ENCODE measurements at regions not wholly inside any gene's neighbourhood (a gene's known extent, or its start where the extent isn't known, plus 50 kb on each side); places are given as distances from the start of the nearest gene placed in this dataset.

DNA sequence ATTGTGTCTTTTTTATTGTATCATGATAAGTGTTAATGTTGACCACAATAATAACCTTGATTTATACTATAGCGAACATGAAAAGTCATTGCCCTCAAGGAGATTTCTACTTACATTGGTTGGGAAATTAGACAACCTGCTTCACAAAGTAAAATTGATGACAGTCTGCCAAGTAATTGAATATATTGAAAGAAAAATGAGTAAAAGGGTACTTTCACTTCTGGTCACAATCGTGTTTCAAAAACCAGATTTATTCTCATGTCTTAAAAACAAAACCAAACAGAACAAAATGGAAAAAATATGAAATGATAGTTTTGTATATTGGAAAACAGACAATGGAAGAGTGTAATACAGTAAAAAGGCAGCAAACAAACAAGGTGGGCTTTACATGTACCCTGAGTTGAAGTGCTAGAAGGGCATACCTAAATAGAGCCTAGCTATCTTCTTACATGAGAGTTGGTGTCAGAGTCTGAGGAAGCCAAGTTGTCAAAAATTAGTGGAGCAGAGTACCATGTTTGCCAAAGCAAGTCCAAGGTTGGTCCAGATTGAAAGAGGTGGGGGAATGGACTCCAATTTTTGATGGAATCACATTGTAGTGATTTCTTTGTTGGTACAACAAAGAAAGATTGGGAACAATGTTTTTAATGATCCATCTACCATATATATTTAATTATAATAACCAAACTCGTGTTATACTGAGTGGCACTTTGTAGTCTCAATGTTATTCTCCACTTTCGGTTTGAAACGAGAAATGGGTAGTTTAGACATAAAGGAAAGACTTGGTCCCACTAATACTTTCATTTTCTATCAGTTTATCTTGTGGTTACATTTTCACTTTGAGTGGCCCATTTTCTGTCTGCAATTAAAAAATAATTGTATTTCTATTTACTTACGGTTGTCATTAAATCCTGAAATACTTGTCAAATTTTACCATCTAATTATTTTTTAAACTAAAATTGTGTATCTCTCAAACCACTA, 775.6 kb downstream of the STIM2 start:
- TF ChIP-seq, protein P1, sequence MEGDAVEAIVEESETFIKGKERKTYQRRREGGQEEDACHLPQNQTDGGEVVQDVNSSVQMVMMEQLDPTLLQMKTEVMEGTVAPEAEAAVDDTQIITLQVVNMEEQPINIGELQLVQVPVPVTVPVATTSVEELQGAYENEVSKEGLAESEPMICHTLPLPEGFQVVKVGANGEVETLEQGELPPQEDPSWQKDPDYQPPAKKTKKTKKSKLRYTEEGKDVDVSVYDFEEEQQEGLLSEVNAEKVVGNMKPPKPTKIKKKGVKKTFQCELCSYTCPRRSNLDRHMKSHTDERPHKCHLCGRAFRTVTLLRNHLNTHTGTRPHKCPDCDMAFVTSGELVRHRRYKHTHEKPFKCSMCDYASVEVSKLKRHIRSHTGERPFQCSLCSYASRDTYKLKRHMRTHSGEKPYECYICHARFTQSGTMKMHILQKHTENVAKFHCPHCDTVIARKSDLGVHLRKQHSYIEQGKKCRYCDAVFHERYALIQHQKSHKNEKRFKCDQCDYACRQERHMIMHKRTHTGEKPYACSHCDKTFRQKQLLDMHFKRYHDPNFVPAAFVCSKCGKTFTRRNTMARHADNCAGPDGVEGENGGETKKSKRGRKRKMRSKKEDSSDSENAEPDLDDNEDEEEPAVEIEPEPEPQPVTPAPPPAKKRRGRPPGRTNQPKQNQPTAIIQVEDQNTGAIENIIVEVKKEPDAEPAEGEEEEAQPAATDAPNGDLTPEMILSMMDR (IDR thresholded peaks at IDR 0.05; ENCODE audit: low read depth, low read length): no peak
- H3K4me3 ChIP-seq (ENCODE audit: low read depth, low read length): no peak overlapping the region

DNA sequence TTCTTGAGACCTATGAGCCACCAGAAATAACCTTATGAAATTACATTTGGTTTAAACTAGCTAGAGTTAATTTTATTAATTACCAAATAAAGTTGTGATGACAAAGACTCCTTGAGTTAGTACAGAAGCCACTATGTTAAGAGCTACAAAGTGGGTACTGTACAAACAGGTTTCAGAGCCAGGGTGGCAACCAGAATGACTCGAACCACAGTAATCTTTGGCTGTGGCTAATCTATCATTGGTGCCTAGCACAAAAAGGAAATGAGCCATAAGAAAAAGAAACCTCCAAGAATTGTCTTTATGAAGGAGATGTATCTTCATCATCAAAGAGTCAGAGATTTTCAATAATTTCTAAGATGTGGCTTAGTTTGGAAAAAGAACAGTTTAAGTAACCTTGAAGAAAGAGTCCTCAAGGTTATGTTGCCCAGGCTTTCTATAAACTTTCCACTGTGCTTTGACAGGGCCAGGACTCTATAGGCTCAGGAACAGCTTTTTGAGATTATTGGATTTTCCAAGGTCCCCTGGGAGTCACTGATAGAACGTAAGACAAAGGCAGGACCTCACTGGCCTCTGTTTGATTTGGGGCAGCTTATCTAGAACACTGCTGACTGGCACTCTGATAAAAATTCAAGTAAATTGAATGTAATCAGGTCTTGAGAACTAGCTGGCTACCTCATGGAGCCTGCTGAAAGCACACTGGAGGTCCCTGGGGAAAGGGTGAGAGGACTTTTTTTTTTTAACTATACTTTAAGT, 777.7 kb downstream of the STIM2 start:
- TF ChIP-seq, protein P1 (IDR thresholded peaks at IDR 0.05; ENCODE audit: low read depth, low read length): no peak
- H3K4me3 ChIP-seq (ENCODE audit: low read depth, low read length): no peak overlapping the region

GRCh38 chr4:27643101-27643500, 782.5 kb downstream of the STIM2 start:
- TF ChIP-seq, protein P1 (IDR thresholded peaks at IDR 0.05; ENCODE audit: low read depth, low read length): no peak
- H3K4me3 ChIP-seq (ENCODE audit: low read depth, low read length): no peak overlapping the region

DNA sequence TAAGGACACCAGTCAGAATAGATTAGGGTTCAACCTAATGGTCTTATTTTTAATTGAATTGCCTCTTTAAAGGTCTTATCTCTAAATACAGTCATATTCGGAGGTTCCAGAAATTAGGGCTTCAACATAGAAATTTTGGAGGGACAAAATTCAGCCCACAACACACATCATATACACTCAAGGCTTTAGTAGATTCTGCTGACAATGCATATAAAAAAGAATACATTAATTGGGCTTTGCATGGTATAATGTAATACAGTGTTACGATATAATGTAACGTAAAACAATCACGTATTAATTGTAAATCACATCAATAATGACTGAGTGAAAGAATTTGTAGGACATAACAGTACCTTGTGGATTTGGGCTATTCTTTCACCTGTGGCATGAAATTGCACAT, 787.8 kb downstream of the STIM2 start:
- TF ChIP-seq, protein P1 (IDR thresholded peaks at IDR 0.05; ENCODE audit: low read depth, low read length): no peak
- no peak overlapping the region for H3K4me3 ChIP-seq (ENCODE audit: low read depth, low read length)

- no peak overlapping the region for H3K4me3 ChIP-seq (ENCODE audit: low read depth, low read length)
- TF ChIP-seq, protein P1 (IDR thresholded peaks at IDR 0.05; ENCODE audit: low read depth, low read length): no peak
These were observed 801.8 kb downstream of the STIM2 start for GRCh38 chr4:27662426-27662825.

DNA sequence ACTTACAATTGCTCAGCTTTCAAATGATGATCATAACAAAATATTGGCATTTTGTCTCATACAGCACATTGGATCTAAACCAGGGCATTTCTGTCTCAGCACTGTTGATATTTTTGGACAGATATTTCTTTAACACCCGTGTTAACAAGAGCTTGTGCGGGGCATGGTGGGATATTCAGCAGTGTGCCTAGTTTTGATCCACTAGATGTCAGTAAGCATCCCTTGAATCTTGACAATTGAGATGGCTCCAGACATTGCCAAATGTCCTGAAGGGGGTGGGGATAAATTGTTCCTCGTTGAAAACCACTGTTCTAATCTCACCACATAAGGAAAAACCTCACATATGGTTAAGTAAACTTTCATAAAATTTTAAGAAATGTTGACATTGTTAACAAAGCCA, 806.3 kb downstream of the STIM2 start:
- TF ChIP-seq, protein P1 (IDR thresholded peaks at IDR 0.05; ENCODE audit: low read depth, low read length): no peak
- no peak overlapping the region for H3K4me3 ChIP-seq (ENCODE audit: low read depth, low read length)

DNA sequence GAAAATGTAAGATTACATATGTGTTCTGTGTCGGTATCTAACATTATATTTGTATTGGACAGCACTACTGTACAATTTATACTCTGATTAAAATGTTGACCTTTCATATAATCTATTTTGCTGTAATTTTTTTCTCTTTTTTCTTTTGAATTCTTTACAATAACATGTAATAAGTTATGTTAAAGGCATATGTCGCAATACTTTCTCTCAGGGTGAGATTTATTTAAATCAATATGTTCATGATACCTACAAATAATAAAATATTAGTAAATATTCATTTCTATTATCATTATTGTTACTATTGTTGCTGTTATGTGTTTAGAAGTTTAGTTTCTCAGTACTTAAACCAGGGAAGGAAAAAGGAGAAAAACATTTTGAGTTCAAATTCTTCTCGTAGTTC, 807.4 kb downstream of the STIM2 start:
- TF ChIP-seq, protein P1 (IDR thresholded peaks at IDR 0.05; ENCODE audit: low read depth, low read length): no peak
- H3K4me3 ChIP-seq (ENCODE audit: low read depth, low read length): no peak overlapping the region

Measured in WI38 (cell line).